ENCODE measurements at regions not wholly inside any gene's neighbourhood (a gene's known extent, or its start where the extent isn't known, plus 50 kb on each side); places are given as distances from the start of the nearest gene placed in this dataset.
"Not testable (repeated sequence)": the region's sequence is repeated elsewhere in the genome, so short reads cannot be mapped to it uniquely, and the experiment has no call there.

- no peak for DNase-seq
- ATAC-seq = no peak
Observed at GRCh38 chr5:164119806-164120447, 614.5 kb downstream of the MAT2B start.

GRCh38 chr5:164127527-164127926 lies 622.1 kb downstream of the MAT2B start:
- ATAC-seq (no peak), DNase-seq (no peak)

DNA sequence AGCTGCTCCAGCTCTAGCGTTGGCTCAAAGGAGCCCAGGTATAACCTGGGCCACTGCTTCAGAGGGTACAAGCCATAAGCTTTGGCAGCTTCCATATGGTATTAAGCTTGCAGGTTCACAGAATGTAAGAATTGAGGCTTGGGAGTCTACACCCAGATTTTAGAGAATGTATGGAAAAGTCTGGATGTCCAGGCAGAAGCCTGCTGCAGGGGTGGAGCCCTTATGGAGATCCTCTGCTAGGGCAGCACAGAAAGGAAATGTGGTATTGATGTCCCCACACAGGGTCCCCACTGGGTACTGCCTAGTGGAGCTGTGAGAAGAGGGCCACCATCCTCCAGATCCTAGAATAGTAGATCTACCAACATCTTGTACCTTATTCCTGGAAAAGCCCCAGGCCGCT lies 626.9 kb downstream of the MAT2B start:
- ATAC-seq (no peak), DNase-seq (no peak)

DNA sequence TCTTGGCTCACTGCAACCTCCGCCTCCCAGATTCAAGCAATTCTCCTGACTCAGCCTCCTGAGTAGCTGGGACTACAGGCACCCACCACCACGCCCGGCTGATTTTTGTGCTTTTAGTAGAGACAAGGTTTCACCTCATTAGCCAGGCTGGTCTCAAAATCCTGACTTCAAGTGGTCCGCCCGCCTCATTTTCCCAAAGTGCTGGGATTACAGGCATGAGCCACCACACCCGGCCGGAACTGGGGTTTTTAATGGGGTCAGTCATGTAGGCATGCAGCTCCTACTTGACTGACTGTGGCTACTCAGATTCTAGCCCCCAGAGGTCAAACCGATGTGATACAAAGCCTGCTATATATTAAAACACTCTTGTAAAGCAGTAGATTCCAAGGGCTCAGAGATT lies 631.7 kb downstream of the MAT2B start:
- no peak for DNase-seq
- no peak for ATAC-seq

- DNase-seq = no peak
- no peak for ATAC-seq
Observed at GRCh38 chr5:164139423-164139822, 634.0 kb downstream of the MAT2B start.

- ATAC-seq (no peak), DNase-seq (no peak)
Observed at GRCh38 chr5:164145458-164145857, 640.0 kb downstream of the MAT2B start.

GRCh38 chr5:164146223-164146622 lies 640.8 kb downstream of the MAT2B start:
- DNase-seq = no peak
- no peak for ATAC-seq

DNA sequence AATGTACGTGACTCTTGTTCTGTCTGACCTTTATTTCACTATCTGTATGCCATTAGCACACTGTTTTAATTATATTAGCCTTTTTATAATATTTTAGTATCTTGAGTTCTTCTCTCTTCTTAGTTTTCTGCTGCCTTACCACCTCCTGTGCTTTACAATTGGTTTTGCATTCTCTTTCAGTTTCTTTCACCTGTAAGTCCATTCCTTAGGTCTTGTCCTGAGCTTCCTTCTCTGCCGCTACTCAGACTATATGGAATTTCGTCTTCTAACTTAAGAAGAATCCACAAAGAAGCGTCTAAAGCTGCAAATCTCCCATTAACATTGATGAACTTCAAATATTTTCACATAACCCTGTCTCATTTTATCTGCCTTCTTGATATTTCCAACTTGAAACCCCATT lies 642.9 kb downstream of the MAT2B start:
- no peak for ATAC-seq

GRCh38 chr5:164152539-164152938 lies 647.1 kb downstream of the MAT2B start:
- DNase-seq, ATAC-seq: not testable (repeated sequence)

More for the DNA sequence above, 642.9 kb downstream of the MAT2B start:
- no peak for DNase-seq

DNA sequence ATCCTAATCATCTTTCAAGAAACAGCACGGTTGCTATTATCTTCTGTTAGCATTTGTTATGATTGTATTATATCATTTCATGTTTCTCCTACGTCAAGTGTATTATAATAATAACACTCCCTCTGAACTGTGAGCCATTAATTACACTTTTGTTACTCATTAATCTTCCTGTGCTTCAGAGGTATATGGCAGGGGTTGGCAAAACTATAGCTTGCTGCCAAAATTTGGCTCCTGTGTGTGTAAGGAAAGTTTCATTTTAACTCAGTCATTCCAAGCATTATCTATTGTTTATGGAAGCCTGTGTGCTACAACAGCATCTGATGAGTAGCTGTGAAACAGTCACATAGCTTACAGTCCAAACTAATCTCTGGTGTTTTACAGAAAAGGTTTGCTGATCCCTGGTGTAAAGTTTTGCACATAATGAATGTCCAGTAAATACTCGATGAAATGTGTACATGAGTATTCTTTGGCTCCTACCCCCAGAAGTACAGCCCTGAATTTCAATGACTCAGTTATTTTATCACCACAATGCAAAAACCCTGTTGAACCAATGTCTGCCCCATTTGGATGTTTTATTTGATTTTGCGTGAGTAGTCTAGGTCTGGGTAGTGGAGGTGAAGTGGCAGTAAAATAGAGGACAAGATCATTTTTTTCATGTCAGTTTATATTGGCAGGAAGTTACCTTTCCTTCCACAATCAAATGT lies 648.2 kb downstream of the MAT2B start:
- ATAC-seq = no peak

GRCh38 chr5:164170814-164171213 lies 665.4 kb downstream of the MAT2B start:
- DNase-seq (no peak), ATAC-seq (no peak)

More for the DNA sequence above, 648.2 kb downstream of the MAT2B start:
- no peak for DNase-seq

- no peak for ATAC-seq
- no peak for DNase-seq
Observed at GRCh38 chr5:164175083-164175482, 669.7 kb downstream of the MAT2B start.

GRCh38 chr5:164179406-164179805 lies 674.0 kb downstream of the MAT2B start:
- ATAC-seq (no peak), DNase-seq (no peak)

- no peak for ATAC-seq
- DNase-seq = no peak
Observed at GRCh38 chr5:164181604-164182003, 676.2 kb downstream of the MAT2B start.

- DNase-seq = no peak
- no peak for ATAC-seq
Observed at GRCh38 chr5:164184158-164184557, 678.7 kb downstream of the MAT2B start.

DNA sequence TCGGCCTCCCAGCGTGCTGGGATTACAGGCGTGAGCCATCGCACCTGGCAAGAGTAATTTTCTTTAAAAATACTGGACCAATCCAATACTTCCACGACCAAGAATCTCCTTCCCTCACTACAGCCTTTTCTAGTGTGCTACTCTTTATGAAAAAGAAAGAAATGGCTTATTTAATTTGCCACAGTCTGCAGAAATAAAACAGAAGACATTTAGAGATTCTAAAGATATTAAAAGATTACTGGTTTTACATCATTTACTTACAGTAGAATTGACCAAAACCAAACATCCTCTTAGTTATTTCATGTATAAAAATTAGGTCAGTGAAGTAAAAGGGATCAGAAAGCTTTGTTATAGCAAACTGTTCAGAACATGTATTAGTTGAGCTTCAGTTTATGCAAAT lies 679.6 kb downstream of the MAT2B start:
- ATAC-seq (no peak), DNase-seq (no peak)

- ATAC-seq (no peak), DNase-seq (no peak)
Observed at GRCh38 chr5:164186550-164186949, 681.1 kb downstream of the MAT2B start.

GRCh38 chr5:164187785-164188184 lies 682.4 kb downstream of the MAT2B start:
- DNase-seq = no peak

GRCh38 chr5:164188733-164189148 lies 683.3 kb downstream of the MAT2B start:
- no peak for ATAC-seq
- DNase-seq = no peak

More at GRCh38 chr5:164187785-164188184, 682.4 kb downstream of the MAT2B start:
- no peak for ATAC-seq

- ATAC-seq (no peak), DNase-seq (no peak)
Observed at GRCh38 chr5:164191240-164191639, 685.8 kb downstream of the MAT2B start.

GRCh38 chr5:164202338-164202737 lies 696.9 kb downstream of the MAT2B start:
- DNase-seq = no peak
- ATAC-seq = no peak

DNA sequence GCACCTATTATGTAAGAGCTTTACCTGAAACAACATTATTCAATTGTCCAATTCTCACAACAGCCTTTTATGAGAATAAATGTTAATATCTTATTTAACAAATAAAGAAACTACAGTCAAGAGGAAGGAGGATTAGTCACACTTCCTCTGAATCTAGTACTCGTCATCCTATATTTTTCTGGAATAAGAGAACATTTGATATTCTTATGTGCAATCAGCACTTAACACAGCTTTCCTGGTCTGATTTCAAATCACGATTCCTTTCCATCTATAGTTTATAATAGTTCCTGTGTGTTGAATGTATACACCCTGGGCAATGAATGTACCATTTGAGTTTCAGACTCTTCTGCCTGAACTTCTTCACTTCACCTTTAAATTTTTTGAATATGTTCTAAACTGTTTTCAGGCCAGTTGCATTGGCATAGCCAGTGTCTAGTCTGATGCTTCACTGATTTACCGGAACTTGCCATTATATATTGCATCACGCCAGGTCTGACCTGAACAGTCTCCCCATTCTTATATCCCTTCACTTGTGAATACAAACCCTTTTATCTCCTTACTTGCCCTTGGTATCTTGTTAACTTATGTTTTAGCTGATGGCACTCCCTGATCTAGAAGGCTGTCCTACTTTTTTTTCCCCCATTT lies 698.3 kb downstream of the MAT2B start:
- no peak for ATAC-seq

GRCh38 chr5:164204338-164204946 lies 699.0 kb downstream of the MAT2B start:
- no peak for DNase-seq
- no peak for ATAC-seq

More for the DNA sequence above, 698.3 kb downstream of the MAT2B start:
- no peak for DNase-seq
